HT-29 (cell line): ENCODE measurements at regions not wholly inside any gene's neighbourhood (a gene's known extent, or its start where the extent isn't known, plus 50 kb on each side); places are given as distances from the start of the nearest gene placed in this dataset.

Experiments
- DNase-seq: peaks from one replicate; pipeline ENCODE4 v3.0.0-alpha.2; 2015; ENCODE audit warnings: low spot score

- DNase-seq = no peak
These were observed 122.7 kb upstream of the ADCY1 start for GRCh38 chr7:45451342-45452035.

- no peak for DNase-seq
These were observed 119.4 kb upstream of the ADCY1 start for GRCh38 chr7:45454771-45455170.

- DNase-seq = no peak
These were observed 118.5 kb upstream of the ADCY1 start for GRCh38 chr7:45455662-45456061.

GRCh38 chr7:45456105-45456504, 118.1 kb upstream of the ADCY1 start:
- DNase-seq = no peak

GRCh38 chr7:45456747-45457524, 117.2 kb upstream of the ADCY1 start:
- no peak for DNase-seq

- DNase-seq = no peak
These were observed 116.6 kb upstream of the ADCY1 start for GRCh38 chr7:45457591-45457990.

GRCh38 chr7:45459476-45459875, 114.7 kb upstream of the ADCY1 start:
- no peak for DNase-seq

GRCh38 chr7:45460379-45460778, 113.8 kb upstream of the ADCY1 start:
- no peak for DNase-seq

GRCh38 chr7:45461026-45461425, 113.1 kb upstream of the ADCY1 start:
- no peak for DNase-seq

GRCh38 chr7:45469103-45469502, 105.1 kb upstream of the ADCY1 start:
- DNase-seq = no peak

GRCh38 chr7:45470031-45470430, 104.1 kb upstream of the ADCY1 start:
- DNase-seq = no peak

- no peak for DNase-seq
These were observed 94.4 kb upstream of the ADCY1 start for GRCh38 chr7:45479781-45480180.

- no peak for DNase-seq
These were observed 91.7 kb upstream of the ADCY1 start for GRCh38 chr7:45482451-45482850.

- DNase-seq = no peak
These were observed 90.1 kb upstream of the ADCY1 start for GRCh38 chr7:45484094-45484493.

- no peak for DNase-seq
These were observed 87.6 kb upstream of the ADCY1 start for GRCh38 chr7:45486575-45486974.

- DNase-seq = no peak
These were observed 79.3 kb upstream of the ADCY1 start for GRCh38 chr7:45494885-45495284.

- DNase-seq = no peak
These were observed 78.5 kb upstream of the ADCY1 start for GRCh38 chr7:45495618-45496017.

GRCh38 chr7:45500257-45500656, 73.9 kb upstream of the ADCY1 start:
- no peak for DNase-seq

- DNase-seq = no peak
These were observed 72.4 kb upstream of the ADCY1 start for GRCh38 chr7:45501791-45502190.

- DNase-seq = no peak
These were observed 68.1 kb upstream of the ADCY1 start for GRCh38 chr7:45506059-45506458.

- no peak for DNase-seq
These were observed 64.9 kb upstream of the ADCY1 start for GRCh38 chr7:45509222-45509621.

GRCh38 chr7:45511721-45512597, 62.2 kb upstream of the ADCY1 start:
- DNase-seq = no peak
